G401 (cell line): ENCODE measurements at regions not wholly inside any gene's neighbourhood (a gene's known extent, or its start where the extent isn't known, plus 50 kb on each side); places are given as distances from the start of the nearest gene placed in this dataset.

Experiments
- DNase-seq: peaks from one replicate; pipeline ENCODE4 v3.0.0-alpha.2; 2015; ENCODE audit warnings: low spot score
- in situ Hi-C: cut with HindIII; loops from 2 replicates; pipeline ENCODE4 v1.10.0; 2016; ENCODE audit warnings: low sequenced_read_pairs, mixed read lengths

DNA sequence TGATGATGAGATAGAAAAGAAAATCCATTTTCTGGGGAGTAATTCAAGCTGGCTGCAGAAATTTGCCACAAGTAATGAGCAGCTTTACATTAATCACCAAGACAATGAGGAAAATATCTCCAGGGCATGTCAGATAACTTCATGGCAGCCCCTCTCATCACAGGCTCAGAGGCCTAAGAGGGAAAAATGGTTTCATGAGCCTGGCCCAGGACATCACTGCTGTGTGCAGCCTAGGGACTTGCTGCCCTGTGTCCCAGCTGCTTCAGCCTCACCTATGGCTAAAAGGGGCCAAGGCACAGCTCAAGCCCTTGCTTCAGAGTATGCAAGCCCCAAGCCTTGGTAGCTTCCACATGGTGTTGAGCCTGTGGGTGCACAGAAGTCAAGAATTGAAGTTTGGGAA lies 161.7 kb downstream of the OPA1 start:
- in situ Hi-C loops: no loop called here

GRCh38 chr3:193756536-193756935 lies 163.5 kb downstream of the OPA1 start:
- in situ Hi-C loops: no loop called here
- no peak for DNase-seq

More for the DNA sequence above, 161.7 kb downstream of the OPA1 start:
- no peak for DNase-seq

DNA sequence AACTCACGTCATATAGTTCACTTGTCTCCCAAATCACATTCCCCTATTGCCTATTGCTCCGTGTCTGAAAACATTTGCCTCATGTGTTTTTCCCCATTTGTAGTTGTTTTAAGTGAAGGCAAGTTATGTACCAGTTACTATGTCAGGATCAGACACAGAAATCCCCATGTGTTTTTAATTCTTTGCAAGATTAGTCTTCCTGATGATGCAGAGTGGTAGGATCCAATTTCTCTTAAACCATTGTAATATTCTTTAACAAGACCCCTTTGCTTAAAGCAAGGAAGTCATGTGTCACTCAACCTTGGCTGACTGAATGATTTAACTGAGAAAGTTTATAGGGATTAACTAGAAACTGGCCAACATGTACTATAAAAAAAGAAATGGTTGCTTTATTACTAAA lies 164.4 kb downstream of the OPA1 start:
- in situ Hi-C loops: no loop called here
- DNase-seq: no peak

DNA sequence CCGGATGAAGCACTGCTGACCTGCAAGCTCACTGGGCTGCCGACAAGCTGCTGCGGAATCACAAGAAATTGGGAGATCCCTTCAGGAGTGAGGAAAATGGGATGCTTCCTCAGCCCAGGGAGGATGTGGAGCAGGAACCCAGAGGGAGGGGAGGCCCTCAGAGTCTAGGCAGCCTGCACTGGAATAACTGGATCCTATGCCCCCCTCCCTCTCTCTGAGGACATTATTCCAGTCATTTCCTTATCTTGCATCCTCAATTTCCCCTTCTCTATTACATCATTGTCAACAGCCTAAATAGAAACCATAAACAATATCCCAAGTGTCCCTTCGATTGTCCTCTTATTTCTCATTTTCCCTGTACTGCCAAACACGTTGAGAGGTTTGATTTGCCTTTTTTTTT lies 169.0 kb downstream of the OPA1 start:
- in situ Hi-C loops: no loop called here

GRCh38 chr3:193762657-193763056 lies 169.6 kb downstream of the OPA1 start:
- in situ Hi-C loops: no loop called here
- DNase-seq: no peak

More for the DNA sequence above, 169.0 kb downstream of the OPA1 start:
- no peak for DNase-seq

GRCh38 chr3:193764959-193765358 lies 172.0 kb downstream of the OPA1 start:
- in situ Hi-C loops: no loop called here
- no peak for DNase-seq

DNA sequence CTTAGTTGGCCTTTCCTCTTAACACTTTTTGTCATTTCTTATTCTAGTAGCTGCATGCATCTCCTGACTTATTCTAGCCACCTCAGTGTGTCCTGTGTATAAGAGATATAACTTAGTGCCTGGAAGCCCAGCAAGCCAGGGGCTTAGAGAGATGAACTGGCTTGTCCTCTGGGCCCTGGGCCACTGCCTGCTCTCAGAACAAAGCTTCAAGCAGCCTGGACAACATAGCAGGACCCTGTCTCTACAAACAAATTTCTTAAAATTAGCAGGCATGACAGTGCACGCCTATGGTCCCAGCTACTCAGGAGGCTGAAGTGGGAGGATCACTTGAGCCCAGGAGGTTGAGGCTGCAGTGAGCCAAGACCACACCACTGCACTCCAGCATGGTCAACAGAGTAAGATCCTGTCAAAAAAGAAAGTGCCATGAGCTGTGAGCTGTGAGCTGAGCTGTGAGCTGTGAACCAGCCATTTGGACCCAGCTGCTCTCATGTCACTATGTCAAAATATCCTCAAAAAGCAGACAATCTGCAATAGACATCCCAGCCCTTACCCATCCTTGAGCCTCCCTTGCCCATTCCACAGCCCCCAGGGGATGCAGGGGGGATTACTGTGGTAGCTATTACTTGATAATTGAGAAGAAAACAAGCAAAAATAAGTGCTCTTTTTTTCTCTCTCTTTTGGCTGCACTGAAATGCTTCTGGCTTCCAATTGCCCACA lies 174.5 kb downstream of the OPA1 start:
- in situ Hi-C loops: no loop called here
- DNase-seq: no peak

DNA sequence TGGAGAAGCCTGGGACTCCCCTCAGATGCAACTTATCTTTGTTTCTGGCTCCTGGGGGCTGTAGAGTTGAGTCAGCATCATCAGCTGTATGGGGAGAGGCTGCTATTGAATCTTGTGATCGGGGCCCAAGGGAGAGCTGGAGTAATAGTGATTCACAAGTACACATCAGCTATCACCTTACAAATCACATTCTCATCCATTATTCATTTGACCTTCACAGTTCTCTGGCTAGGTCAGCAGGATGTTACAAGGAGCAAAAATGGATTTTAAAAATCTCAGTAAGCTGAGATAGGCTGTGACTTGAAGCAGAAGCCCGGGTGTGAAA lies 175.0 kb downstream of the OPA1 start:
- no peak for DNase-seq
- in situ Hi-C loops: no loop called here

GRCh38 chr3:193769437-193769836 lies 176.4 kb downstream of the OPA1 start:
- no peak for DNase-seq
- in situ Hi-C loops: no loop called here

DNA sequence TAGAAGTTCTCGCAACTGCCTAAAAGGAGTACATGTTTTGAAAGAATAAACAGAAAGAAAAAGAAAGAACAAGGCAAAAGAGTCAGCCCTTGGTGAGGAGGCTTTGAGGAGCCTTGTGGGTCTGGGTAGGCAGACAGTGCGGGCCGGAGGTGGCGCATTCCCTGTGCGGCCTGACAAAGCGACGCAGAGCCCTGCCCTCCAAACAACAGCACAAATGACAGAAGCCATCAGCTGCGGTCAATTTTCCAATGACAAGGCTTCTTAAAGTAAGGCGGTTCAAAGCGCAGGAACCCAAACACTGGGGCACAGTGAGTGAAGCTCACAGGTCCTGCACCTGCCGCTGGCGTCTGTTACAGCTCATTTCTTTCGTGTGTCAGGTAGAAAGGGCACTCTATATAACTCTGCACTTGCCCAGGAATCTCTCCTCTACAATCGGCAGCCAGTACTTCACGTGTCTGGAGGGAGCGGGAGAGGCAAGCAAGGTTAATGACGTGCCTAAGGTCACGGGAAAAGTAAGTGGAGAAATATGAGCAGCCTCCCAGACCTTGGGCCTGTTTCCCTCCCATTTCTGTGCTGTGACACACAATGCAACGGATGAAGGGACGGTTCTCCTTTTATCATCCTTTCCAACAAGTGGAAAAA lies 178.1 kb downstream of the OPA1 start:
- DNase-seq: no peak
- in situ Hi-C loops: no loop called here

- in situ Hi-C loops: no loop called here
Measured at GRCh38 chr3:193771653-193772421, 178.8 kb downstream of the OPA1 start.

DNA sequence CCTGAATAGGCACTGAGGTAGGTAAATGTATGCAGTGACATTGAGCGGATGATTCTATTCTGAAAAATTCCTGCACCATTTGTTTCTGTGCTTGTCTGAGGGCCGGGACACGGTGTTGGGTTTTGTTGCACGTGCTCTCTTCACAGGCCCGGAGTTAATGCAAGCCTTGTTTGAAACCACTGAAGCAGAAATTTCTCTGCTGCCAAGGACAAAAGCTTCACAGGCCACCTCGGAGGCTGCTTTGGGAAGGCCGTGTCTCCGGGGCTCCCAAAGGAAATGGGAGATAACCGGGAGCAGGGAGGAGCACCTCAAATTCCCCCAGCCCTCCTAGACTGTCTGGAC lies 179.4 kb downstream of the OPA1 start:
- no peak for DNase-seq

More at GRCh38 chr3:193771653-193772421, 178.8 kb downstream of the OPA1 start:
- no peak for DNase-seq

DNA sequence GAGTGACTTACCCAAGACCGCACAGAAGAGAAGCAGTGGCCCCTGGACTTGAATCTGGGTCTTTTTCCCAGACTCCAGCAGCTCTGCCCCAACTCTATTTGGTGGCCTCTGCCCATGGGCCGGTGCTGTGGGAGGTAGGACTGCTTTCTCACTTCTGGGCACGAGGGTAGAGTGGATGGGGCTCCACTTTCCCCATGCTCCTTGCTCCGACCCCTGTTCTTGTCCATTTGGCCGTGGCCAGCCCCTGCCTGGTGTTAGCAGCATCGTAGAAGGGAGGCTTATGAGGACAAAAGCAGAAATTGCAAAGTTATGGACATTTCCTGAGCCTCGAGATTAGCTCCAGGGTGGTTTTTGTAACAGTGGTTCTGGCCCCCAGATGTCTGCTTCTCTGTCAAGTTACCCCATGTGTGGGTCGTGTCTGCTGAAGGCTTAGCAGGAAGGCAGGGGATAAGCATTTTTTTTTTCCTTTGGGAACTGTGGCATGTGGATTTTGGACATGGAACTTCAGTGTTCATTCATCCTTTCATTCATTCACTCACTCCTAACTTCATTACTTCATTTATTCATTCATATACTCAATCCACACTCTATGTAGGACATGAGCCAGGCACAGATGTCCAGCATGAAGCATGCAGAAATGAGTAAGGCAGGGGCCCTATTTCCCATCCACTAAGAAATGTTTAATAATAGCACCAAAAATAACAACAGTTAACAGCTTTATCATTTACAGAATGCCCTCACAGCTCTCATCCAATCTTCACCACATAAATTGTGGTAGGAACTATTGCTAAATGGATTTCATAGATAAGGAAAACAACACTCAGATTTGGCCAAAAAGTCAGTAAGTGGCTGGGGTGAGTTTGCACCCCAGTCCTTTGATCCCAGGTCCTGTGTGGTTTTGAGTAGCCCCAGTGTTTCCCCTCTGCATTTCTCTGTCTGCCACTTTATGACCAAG lies 180.5 kb downstream of the OPA1 start:
- DNase-seq: no peak
- in situ Hi-C loops: no loop called here

More for the DNA sequence above, 179.4 kb downstream of the OPA1 start:
- in situ Hi-C loops: no loop called here

- in situ Hi-C loops: no loop called here
- DNase-seq: no peak
Measured at GRCh38 chr3:193774272-193774915, 181.4 kb downstream of the OPA1 start.

DNA sequence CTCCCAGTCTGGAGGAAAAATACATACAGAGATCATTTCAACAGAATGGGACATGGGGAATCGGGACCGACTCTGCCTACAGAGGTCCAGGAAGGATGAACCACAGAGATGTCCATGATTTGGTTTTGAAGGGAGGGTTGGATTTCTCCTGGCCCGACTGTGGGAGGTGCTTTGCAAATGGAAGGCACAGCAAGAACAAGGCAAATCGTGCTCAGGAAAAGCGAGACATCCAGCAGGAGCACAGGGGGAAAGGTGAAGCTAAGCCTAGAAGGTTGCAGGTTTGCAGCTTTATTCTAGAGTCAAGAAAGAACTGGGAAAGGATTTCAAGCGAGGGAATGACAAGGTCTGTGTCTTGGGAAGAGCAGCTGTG lies 181.9 kb downstream of the OPA1 start:
- in situ Hi-C loops: no loop called here

DNA sequence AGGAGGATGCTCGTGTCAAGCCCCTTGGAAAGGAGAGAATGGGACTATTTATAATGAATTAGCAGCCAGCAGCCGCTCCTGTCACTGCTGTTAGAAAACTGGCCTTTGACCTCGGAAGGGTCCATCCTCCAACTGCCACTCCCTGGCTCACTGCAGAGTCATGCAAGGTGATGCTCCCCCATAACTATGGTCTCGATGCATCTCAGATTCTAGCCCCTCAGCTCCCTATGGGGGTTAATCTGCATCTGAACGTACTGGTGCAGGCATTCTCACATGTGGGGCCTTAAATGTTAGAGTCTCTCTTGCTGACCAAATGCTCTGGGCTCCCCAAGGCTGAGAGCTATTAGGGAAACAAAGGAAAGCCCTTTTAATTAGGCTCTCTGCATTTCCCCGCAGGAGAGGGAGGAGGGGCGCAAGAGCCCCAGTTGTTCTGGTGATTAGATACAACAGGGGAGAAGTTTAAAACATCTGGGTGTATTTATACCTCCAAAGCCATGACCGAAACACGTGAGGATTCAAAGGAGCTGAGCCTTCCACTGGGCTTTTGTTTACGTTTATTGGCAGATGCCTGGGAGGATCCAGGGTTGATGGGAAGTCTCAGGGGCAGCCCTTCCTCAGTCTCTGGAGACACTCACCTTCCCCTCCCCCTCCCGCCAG lies 182.5 kb downstream of the OPA1 start:
- DNase-seq: no peak
- in situ Hi-C loops: no loop called here

More for the DNA sequence above, 181.9 kb downstream of the OPA1 start:
- DNase-seq: no peak

GRCh38 chr3:193776626-193777358 lies 183.8 kb downstream of the OPA1 start:
- in situ Hi-C loops: no loop called here
- no peak for DNase-seq

- in situ Hi-C loops: no loop called here
- DNase-seq: no peak
Measured at GRCh38 chr3:193777524-193777923, 184.5 kb downstream of the OPA1 start.
